GM19452 (cell line): ENCODE measurements at regions not wholly inside any gene's neighbourhood (a gene's known extent, or its start where the extent isn't known, plus 50 kb on each side); places are given as distances from the start of the nearest gene placed in this dataset.

Experiments used
- ATAC-seq: cut with Tn5 transposase; IDR thresholded peaks from one replicate; pipeline ENCODE4 v1.9.1; 2021; ENCODE audit not compliant: unreplicated experiment

DNA sequence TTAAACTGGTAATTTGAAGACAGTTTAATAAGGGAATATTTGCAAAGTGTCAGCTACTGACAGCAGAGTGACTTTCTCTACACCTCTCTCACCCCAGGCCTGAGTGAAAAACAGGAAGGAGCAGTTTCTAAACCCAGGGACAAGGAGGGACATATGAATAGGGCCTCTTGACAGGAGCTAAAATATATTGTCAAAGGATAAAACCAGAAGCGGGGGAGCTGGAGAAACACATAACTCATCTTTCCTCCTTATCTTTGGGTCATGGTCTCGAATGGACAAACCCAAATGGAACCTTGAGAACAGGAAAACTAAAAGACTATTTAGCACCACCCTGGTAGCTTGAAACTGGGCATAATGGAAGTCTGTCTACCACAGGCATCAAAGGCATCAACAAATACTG lies 197.5 kb upstream of the FOXA2 start:
- ATAC-seq = no peak

DNA sequence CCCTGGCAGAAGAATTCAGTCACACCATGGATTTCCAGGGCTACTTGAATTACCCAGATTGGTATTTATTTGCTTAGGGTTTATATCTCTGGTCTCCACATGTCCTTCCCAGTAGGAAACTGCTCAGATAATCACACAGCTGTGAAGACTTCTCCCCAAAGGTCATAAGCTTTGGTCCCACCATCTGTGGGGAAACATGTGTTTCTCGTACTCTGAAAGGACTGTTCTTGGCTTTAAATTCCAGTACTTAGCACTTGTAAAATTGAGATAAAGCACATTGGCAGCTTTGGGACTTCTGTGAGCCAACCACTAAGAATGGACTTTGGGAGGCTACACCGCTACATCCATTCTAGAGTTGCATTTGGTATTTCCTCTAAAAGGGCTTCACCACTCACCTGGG lies 205.3 kb upstream of the FOXA2 start:
- no peak for ATAC-seq

DNA sequence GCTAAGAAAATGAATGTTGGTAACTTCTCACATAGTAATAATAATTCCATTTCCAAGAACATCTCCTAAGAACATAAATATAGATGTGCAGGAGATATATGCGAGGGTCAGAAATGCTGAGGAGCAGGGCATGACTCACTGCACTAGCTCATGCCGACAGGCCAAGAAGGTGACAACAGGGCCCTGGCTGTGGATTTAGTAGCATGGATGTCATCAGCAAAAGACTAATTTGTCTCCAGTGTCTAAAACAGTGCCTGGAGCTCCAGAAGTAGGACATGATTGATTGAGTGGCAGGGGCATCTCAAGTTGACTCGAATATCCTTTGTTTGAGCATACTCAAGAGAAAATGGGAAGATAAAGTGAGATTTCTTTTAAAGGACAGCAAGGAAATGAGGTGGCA lies 207.0 kb upstream of the FOXA2 start:
- no peak for ATAC-seq

DNA sequence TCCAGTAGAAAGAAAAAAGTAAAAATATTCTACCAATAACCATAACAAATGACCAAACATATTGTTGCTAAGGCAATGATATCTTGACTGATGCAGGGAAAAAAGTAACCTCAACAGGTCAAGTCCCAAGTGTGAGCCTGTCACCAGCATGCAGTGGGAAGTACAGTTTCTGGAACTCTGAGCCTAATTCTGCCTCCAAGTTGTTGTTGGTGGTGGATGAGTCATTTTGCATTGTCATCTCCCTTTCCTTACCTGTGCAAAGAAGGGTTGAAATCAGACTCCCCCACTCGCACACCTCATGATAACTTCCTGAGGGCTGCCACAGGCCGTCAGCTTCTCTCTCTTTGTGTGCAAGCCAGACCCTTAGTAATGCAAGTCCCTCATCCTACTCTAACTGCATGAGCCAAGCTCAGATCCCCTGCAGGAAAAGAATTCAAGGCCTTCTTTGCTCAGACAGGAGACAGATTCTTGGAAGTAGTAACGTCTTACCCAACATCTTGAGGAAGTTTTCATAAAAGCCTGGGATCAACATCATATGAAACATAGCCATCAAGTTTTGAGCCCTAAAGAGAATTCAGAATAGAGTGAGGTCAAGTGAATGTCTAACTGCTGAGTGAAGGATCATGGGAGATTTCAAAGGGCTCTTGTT lies 207.6 kb upstream of the FOXA2 start:
- ATAC-seq = no peak

DNA sequence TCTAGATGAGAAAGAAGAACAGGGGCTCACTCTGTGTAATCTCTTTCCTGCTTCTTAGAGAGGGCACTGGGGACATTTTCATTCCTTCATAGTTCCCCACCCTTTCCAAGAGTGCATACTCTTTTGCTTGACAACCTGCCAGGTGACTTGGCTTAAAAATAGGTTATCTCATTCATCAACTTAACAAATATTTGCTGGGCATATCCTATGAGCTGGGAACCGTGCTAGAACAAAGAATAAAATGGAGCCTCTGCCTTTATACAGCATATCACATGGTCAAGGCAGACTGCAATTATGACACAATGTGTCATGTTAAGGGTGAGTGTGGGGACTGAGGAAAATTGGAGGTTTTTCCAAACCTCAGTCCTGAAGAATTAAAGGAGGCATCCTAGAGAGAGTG lies 209.8 kb upstream of the FOXA2 start:
- ATAC-seq = no peak

DNA sequence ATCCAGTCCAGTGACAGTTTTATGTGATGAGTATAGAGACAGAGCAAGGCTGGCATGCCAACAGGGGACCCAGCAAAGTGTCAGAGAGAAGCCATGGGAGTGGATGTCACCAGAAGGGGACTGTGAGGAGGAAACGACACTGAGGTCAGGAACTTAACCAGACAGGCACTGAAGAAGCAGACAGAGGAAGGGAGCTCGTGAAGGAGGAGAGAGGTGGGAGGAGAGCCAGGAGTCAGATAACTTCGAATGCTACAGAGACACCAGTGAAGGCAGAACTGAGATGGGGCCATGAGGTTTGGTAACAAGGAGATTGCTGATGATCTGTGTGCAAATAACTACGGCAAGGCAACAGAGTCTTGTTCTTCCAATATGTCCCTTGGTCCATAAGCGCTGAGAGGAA lies 211.1 kb upstream of the FOXA2 start:
- no peak for ATAC-seq

DNA sequence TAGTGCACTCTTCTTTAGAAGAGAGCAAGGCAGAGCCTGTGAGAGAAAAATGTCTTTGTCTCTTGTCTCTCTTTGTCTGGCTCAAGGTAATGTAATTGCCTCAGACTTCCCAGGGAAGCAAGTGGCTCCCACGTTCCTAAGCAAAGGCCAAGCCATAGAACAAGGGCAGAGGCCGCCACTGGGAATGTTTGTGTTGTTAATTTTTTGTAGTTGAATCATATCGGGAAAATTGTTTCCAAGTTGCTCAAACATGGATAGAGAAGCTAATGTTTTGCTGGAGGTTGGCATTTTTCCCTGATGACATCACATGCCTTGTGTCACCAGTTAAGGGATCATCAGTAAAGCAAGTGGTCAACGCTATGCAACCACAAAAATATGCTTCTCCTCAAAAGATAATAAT lies 211.5 kb upstream of the FOXA2 start:
- ATAC-seq = no peak

DNA sequence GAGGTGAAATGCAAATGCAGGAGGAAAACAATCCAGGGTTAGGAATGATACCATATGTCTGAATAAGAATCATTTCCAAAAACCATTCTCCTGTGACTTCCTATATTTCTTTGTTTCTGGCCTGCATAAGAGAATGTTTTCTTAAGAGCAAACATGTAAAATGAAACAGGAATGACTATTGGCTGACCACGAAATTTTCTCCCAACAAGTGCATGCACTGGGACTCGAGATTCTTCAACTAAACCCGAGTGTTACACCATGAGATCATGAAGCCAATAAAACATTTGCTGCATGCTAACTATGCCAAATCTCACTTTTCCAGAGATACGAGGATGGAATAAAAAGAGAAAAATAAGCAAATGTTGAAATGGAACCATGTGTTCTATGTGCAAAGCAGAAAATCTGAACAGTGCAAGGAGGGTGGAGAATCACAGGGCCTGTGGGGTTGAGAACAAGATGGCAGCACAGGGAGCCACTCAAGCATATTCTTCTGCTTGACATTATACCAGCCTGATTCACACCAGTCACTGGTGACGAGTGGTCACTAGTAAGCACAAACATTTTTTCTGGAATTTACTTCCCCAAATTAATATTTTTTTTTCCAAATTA lies 212.2 kb upstream of the FOXA2 start:
- no peak for ATAC-seq

DNA sequence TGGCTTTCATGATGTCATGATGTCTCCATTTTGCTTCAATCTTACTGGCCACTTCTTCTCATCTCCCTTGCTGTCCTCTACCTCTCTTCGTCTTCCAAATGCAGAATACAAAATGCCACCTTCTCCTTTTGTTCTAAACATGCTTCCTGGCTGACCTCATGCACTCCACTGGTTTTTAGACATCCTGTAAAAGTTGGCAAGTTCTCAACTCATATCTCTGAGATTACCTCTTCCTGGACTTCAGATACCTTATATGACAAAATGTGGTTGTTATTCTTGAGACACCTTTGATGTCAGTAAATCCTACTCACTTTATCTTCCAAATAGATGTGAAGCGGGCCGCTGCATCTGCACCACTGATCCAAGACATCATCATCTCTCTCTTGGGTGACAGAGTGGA lies 212.7 kb upstream of the FOXA2 start:
- no peak for ATAC-seq

DNA sequence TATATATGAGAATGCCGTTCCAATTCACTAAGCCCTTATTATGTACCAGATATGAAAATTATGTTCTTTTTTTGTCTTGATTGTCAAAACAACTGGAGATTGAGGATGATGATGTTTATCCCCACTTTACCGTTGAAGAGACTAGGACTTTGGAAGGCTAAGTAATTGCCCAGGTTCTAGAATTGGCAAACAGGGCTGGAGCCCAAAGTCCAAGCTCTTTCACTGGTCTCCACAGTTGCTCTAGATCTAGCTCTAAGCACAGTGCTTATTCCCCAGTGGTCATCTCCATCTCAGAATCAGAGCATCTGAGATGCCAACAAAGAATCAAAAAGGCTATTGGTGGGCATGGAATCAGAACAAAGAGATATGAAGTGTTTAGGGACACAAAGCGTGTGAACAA lies 215.3 kb upstream of the FOXA2 start:
- no peak for ATAC-seq

DNA sequence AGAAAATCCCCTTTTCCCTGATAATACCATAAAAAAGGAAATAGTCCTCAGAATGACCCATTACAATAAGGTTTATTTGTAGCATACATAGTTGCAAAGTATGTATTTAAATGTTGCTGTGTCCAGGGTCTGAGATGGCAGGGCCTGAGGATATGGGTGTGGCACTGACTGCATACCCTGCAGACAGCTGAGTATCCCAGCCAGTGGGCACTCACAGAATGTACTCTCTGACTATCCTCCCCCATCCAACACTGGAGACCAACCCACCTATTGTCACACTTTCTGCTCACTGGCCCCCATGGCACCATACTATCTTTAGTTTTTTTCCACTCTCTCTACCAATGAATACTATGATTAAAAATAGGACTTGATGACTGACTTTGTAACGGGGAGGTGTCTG lies 215.8 kb upstream of the FOXA2 start:
- no peak for ATAC-seq

DNA sequence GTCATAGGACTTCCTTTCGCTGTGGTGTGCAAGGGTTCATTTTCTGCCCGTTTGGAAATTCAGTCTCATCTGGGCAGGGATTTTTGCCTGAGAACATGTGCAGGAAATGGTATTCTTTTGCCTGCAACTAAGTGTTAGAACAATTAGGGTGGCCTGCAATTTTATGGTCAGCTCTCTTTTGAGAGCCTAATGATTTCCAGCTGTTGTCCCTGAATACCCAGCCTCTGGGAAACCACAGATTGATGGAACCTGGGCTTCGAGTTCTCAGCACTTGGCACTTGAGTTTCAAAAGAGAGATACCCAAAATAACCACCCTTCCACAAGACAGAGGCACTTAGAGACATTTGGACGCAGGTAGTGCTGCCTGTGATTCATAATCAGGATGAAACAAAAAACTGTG lies 217.2 kb upstream of the FOXA2 start:
- no peak for ATAC-seq

DNA sequence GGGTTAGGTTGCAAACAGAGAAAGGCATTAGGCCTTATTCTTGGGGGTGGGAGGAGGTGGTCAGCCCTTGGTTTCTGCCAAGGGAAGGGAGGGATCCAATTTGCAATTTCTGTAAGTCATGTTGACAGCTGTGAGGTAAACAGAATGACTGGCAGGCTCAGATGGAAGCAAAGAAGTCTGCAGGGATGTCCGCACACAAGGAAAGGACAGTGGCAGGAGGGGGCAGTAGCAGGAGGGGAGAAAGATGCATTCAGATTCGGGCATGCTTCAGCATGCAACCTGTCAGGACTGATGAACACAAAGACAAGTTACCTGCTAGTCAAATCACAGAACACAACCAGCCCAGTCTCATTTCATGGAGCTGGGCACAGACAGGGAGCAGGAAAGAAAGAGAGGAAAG lies 217.9 kb upstream of the FOXA2 start:
- no peak for ATAC-seq

DNA sequence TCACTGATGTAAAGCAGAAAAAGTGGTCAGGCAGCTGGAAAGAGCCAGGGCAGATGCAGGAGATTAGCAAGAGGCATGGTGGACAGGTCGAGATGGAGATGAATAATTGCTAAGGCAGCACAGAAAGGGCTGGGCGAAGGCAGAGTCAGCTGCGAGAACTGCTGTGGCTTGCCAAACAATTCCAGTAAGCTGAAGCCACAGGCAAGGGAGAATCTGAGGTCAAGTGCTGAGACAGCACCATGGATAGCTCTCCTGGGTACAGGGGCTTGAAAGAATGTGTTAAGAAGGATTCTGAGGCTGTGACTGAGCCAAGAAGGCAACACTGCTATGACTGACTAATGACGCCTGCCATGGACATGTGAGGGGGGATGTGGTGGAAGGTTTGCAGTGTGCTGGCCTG lies 220.8 kb upstream of the FOXA2 start:
- ATAC-seq = no peak

DNA sequence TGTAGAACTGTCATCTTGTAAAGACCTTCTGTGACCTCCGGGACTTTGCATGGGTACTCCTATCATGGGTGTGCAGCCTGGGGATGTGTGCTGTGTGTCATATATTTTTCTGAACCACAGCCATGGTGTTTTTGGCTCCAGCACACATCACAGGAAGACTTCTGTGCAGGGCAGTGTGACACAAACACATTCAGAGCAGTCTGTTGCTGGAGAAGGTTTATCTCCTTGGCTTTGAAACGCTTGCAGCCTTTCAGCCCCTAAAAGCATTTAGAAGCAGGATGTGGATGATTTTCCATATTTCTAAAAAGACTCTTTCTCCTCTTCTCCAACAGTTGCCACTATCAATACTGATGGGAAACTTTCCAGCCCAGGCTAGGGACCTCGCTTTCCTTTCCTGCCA lies 221.6 kb upstream of the FOXA2 start:
- no peak for ATAC-seq

DNA sequence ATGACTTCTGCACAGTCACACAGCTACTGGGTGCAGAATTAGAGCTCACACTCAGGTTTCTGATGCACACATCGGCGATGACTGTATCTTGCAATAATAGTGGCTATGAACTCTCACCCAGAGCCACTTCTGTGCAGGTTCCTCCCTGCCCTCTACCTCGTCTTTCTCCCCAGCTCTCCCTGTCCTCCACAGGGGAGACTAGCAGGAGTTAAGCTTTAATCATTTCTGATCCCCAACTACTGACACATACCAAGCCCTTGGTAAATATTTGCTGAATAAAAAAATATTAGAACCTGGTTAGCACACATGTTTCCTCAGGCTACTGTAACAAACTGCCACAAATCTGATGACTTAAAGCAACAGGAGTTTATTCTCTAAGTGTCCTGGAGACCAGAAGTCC lies 222.7 kb upstream of the FOXA2 start:
- ATAC-seq = no peak

DNA sequence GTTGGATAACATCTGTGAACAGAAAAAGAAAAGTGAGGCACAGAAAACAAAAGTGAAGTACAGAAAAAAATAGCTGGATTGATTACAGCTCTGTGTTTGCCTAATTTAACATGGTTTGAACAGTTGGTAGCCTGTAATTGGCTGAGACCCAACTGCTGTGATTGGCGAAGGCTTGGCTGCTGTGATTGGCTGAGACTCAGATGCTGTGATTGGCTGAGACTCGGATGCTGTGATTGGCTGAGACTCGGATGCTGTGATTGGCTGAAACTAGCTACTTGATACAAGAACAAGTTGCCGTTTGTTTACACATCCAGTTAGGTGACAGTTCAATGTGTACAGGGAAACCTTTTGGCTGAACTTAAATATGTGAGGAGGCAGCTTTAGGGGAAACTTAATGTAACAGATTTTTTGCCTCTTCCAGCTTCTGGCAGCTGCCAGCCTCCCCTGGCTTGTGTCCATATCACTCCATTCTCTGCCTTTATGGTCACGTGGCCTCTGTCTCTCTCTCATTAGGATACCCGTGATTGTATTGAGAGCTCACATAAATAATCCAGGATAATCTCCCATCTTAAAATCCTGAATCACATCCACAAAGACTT lies 223.4 kb upstream of the FOXA2 start:
- no peak for ATAC-seq

DNA sequence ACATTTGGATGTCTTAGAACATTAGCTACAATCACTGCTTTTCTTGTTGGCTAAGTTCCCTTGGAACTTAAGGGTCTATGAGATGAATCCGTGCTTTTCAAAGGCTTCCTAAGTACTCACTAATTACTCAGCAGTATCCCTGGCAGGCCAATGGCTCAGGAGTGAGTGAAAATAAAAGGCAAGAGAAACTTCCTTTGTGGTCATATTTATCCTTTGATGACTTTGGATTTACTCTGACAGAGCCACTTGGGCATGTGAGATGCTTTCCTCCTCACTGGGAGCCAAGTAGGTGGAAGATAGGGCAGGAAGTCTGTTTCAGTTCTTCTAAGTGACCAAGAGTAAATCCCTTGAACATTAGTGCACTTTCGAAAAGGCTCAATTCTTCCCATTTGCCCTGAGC lies 224.3 kb upstream of the FOXA2 start:
- ATAC-seq = no peak

DNA sequence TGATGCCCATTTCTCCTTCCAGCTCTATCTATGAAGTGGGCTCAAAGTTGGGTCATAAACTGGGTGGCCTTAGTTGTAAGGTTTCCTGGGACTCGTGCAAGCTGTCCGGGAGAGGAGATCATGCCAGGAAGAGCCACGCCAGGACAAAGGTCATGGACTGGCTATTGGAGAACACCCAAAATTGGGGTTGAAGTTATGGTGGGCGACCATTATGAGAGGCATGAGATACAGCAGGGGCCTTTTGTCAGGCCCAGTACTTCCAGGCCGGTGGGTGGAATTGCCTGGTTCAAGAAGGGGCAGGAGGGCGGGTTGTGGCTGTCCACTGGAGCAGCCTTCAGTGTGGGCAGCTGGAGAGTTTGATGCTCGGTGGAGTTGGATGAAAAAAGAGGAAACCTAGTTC lies 225.1 kb upstream of the SSTR4 start:
- no peak for ATAC-seq

DNA sequence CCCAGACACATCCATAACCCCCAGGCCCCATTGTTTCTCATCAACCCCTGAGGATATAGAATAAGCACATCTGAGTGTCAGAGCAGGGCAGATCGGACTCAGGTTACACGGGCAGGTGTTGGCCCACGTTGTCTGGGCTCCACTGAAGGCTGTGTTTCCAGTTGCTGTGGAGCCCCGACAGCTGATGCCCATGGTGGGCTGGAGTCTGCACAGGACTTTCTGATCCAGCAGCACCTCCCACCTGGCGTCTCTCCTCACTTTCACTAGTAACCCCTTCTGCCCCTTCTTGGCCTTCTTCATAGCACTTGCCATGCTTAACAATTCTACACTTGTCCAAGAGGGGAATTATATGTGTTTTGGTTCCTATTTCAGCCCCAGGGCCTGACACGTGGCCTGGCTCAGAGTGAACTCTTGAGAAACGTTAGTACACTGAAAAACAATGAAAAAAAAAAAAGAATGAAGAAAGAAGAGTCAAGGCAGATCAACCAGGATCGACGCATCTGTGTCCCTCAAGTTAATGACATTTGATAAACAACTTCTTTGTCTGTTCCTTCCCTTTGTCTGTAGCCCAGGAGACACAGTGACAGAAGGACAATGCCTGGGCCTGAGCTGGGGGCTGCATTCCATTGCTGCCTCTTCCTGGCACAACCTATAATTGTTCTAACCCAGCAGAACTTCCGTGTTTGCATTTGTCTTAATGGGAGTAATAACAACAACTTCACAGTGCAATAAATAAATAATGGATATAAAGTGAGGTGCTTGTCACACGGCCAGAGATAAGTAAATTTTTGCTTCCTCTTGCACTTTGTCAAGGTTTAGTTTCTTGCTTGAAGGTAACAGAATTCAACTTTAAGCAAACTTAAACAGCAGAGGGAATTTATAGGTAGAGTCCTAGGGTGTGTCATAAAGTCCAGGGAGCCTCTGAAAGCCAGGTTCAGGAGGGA lies 224.2 kb upstream of the SSTR4 start:
- ATAC-seq = no peak

DNA sequence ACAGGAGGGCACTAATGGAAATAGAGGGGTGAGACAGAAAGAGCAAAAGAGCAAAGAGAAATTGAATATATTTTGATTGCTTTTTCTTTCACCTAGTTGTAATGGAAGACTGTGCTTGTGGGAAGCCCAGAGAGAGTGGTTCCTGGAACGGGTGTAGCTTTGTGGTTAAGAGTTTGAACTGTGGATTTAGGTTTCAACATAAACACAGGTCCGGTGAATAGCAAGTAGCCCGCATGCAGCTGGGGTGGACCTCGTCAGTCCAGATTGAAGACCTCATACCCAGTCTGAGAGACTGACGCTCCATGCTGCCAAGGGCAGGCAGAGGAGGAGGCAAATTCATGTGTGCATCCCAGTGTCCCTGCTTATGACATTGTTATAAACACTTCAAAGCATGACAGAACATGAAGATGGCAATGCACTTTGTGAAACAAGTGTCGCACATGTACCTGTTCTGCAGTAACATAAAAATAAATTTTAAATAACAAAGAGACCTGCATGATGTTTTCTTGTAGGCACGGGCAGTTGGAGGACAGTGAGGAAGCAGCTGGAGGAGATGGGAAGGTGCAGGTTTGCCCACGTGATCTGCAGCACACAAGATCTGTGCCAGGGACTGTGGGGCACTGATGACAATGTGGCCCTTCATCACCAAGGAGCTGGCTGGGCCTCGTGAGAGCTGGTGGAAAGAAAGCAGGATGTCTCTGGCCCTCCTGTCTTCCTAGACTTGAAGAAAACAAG lies 220.5 kb upstream of the SSTR4 start:
- no peak for ATAC-seq
